HepG2 (cell line): ENCODE measurements at regions not wholly inside any gene's neighbourhood (a gene's known extent, or its start where the extent isn't known, plus 50 kb on each side); places are given as distances from the start of the nearest gene placed in this dataset.

Experiments used
- ATAC-seq: fragments of 200-7000 bp; cut with Tn5 transposase; 3 replicates; pipeline ENCODE4 v1.9.1; 2020; ENCODE audit warnings: mild to moderate bottlenecking, moderate library complexity
- BruUV-seq: library from RNA; stranded (reverse); fragments of 400-500 nt; replicated peaks from 2 replicates; lab custom pipeline; 2021; lab: Mats Ljungman, UMichigan
- CTCF ChIA-PET: fragments of 300-600 bp; formaldehyde crosslinking; extraction: SDS; loops from one replicate; lab custom pipeline; 2021; ENCODE audit warnings: low total read pairs, inconsistent platforms, low intra/inter-chr PET ratio; lab: Yijun Ruan, JAX
- POLR2A ChIA-PET: fragments of 350-600 bp; sonication (Branson Sonifier 250); formaldehyde crosslinking; loops from one replicate; lab custom pipeline; 2020; ENCODE audit warnings: antibody characterized with exemption, inconsistent platforms; lab: Yijun Ruan, JAX
- DNase-seq: peaks from one replicate; pipeline ENCODE4 v3.0.0-alpha.2; 2015; ENCODE audit warnings: low spot score
- FAIRE-seq: peaks from 3 replicates; lab custom pipeline; 2011; peaks lifted over from hg19 to GRCh38; lab: Jason Lieb, UNC
- H2AFZ ChIP-seq: one replicate; pipeline ENCODE4 v1.6.1; 2011; ENCODE audit warnings: low read length, inconsistent platforms
- H3K27ac ChIP-seq: fragments of 300-600 bp; 3 replicates; pipeline ENCODE4 v1.8.0; 2011; ENCODE audit warnings: mixed run types, mild to moderate bottlenecking, mixed read lengths, low read length, inconsistent platforms; ENCODE audit not compliant: insufficient read depth; ENCODE audit errors: extremely low read length
- H3K27me3 ChIP-seq, 2 experiments: fragments of 200-600 bp in 1 of 2; 2 replicates in 1 of 2; 3 replicates in 1 of 2; pipeline versions ENCODE4 v1.6.0 to v1.8.0; 2011; ENCODE audit warnings: low read length in 2 of 2, mild to moderate bottlenecking in 2 of 2, moderate library complexity in 2 of 2, inconsistent platforms in 1 of 2; ENCODE audit not compliant: insufficient read depth in 2 of 2, control insufficient read depth in 1 of 2
- H3K36me3 ChIP-seq, 2 experiments: fragments of 200-600 bp in 1 of 2; replicated peaks in 1 of 2; 2 replicates in 1 of 2; 3 replicates in 1 of 2; pipeline versions ENCODE4 v1.5.1 to v1.8.0; 2011; ENCODE audit warnings: low read length in 2 of 2, inconsistent platforms in 1 of 2; ENCODE audit not compliant: insufficient read depth in 2 of 2, control insufficient read depth in 1 of 2
- H3K4me1 ChIP-seq: 2 replicates; pipeline ENCODE4 v1.5.1; 2012; ENCODE audit warnings: low read length, inconsistent platforms; ENCODE audit not compliant: insufficient read depth
- H3K4me2 ChIP-seq: 2 replicates; pipeline ENCODE4 v1.6.0; 2011; ENCODE audit warnings: low read depth, low read length, inconsistent platforms
- H3K4me3 ChIP-seq, 3 experiments: fragments of 200-600 bp in 1 of 3; sonication (generic), shearing (Covaris generic) in 1 of 3; replicated peaks in 1 of 3; 2 replicates each; pipeline ENCODE4 v1.5.1; 2011 to 2016; ENCODE audit warnings: low read length in 3 of 3, inconsistent platforms in 2 of 3, low read depth in 2 of 3, mild to moderate bottlenecking in 2 of 3, control low read depth in 1 of 3, mixed read lengths in 1 of 3; ENCODE audit not compliant: insufficient read depth in 1 of 3
- H3K79me2 ChIP-seq: one replicate; pipeline ENCODE4 v1.6.1; 2011; ENCODE audit warnings: low read length, inconsistent platforms; ENCODE audit not compliant: insufficient read depth
- H3K9ac ChIP-seq: 2 replicates; pipeline ENCODE4 v1.6.0; 2011; ENCODE audit warnings: mild to moderate bottlenecking, low read depth, low read length, inconsistent platforms; ENCODE audit not compliant: insufficient read depth
- H3K9me3 ChIP-seq: 2 replicates; pipeline ENCODE4 v1.5.1; 2012; ENCODE audit warnings: mild to moderate bottlenecking, low read length
- H4K20me1 ChIP-seq: 2 replicates; pipeline ENCODE4 v1.6.0; 2011; ENCODE audit warnings: inconsistent platforms, mild to moderate bottlenecking, low read length, moderate library complexity; ENCODE audit not compliant: insufficient read depth
- ARNTL ChIP-seq: sonication (generic); formaldehyde crosslinking; IDR thresholded peaks from 2 replicates; pipeline ENCODE4 v1.4.0; 2020; ENCODE audit warnings: mild to moderate bottlenecking, missing genetic modification reagents
- HNF1B ChIP-seq: sonication (generic); formaldehyde crosslinking; IDR thresholded peaks from 2 replicates; pipeline ENCODE4 v1.5.1; 2020; ENCODE audit warnings: mild to moderate bottlenecking, moderate library complexity, missing genetic modification reagents
- MAFK ChIP-seq, 2 experiments: IDR thresholded peaks in 1 of 2; conservative IDR thresholded peaks in 1 of 2; 2 replicates each; pipeline ENCODE4 v1.6.1; 2011; ENCODE audit warnings: improper control_type of control experiment in 2 of 2, low read length in 2 of 2
- ZNF10 ChIP-seq: sonication (generic); formaldehyde crosslinking; IDR thresholded peaks from 2 replicates; pipeline ENCODE4 v1.4.0; 2020; ENCODE audit warnings: mild to moderate bottlenecking, low read depth, missing genetic modification reagents, borderline replicate concordance
- WGBS: methylation state at CpG from one replicate; pipeline ENCODE4 v1.1.6; 2017; ENCODE audit warnings: low lambda C conversion rate; 5-methylcytosine and 5-hydroxymethylcytosine counted together
- in situ Hi-C: cut with HindIII; loops from 2 replicates; pipeline ENCODE4 v1.10.0; 2017; ENCODE audit warnings: low pct_unique_long_range_greater_than_20kb; ENCODE audit not compliant: extremely low pct_ligation_motif_present
- intact Hi-C: fragments of 100-400 bp; cut with micrococcal nuclease; formaldehyde crosslinking; loops from one replicate; pipeline ENCODE4 v1.10.0; 2022; ENCODE audit not compliant: unreplicated experiment

- H3K4me2 ChIP-seq = no peak overlapping the region
- intact Hi-C loops (no loop called here), in situ Hi-C loops (no loop called here)
- no peak overlapping the region for H2AFZ ChIP-seq
- no TSS peak for BruUV-seq
- CTCF ChIA-PET = no interaction called here
- peaks cover 0 to 9% of the 10 kb centered on the region in 2 experiments; a peak in 1 of 5 replicates for H3K27me3 ChIP-seq
- H3K79me2 ChIP-seq = no peaks in the 10 kb centered on the region
- WGBS = 96% methylated on average over 8 of the region's 8 CpGs
- TF ChIP-seq MAFK (conservative IDR thresholded peaks at IDR 0.05 in 1 of 2, IDR thresholded peaks at IDR 0.05 in 1 of 2; ENCODE audit: low read length in 2 of 2) = peak in 1 of 2 experiments; percentile 23; a peak in 1 of 4 replicates
- no peak for TF ChIP-seq ZNF10
- no peak for TF ChIP-seq HNF1B (CRISPR knock-in tag)
- TF ChIP-seq ARNTL (CRISPR knock-in tag) = no peak
- H3K9me3 ChIP-seq = peaks cover 18% of the 10 kb centered on the region
- FAIRE-seq (no peak), ATAC-seq (no peak), DNase-seq (no peak)
- no peak overlapping the region for H3K9ac ChIP-seq
- POLR2A ChIA-PET = interaction anchor here (1.0 kb wide), 1 partner anchor 140 kb away, joined by 3 read pairs; no protein-coding TSS in a partner anchor
- no peaks in the 10 kb centered on the region for H4K20me1 ChIP-seq
- no peak overlapping the region for H3K27ac ChIP-seq
- H3K36me3 ChIP-seq = no peaks in the 10 kb centered on the region
- peaks cover 16% of the 10 kb centered on the region for H3K4me1 ChIP-seq
- no peak overlapping the region for H3K4me3 ChIP-seq
Observed at GRCh38 chr6:916131-916530, 223.2 kb upstream of the EXOC2 start.
